ENCODE measurements at regions not wholly inside any gene's neighbourhood (a gene's known extent, or its start where the extent isn't known, plus 50 kb on each side); places are given as distances from the start of the nearest gene placed in this dataset.

DNA sequence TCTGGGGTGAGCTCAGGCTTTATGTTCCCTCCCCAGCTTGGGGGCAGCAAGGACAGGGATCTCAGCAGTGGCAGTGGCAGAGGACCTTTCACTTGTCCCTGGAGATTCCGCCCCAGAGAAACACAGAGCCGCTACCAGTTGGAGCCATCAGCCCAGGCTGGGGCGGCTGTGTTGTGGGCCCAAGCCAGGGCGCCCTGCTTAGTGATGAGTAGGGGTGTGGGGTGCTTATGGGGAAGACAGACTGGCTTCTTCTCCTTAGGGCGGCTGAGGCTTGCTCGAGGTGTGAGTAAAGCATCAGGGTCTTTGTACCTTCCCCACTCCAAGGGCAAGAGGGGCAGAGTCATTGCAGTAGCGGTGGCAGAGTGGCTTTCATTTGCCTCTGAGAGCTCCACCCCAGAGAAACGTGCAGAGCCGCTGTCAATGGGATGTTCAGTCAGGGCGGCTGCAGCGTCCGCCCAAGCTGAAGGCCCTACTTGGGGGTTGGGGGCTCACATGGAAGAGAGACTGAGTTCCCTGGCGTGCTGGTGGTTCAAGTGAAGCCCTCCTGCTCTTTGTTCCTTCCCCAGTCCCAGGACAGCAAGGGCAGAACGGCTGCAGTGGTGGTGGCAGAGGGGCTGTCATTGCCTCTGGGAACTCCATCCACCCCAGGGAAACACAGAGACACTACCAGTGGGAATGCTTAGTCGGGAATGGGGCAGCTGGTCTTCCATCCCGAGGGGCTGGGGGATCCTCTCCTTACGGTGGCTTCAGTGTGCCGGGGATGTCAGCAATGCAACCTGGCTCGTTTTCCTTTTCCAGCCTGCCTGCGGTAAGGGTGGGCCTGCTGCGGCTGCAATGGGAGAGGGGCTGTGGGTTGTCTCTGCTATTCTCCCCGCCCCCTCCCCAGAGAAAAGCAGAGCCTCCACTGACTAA, 2142.5 kb upstream of the TENM3 start:
- DNase-seq = no peak

- DNase-seq = no peak
Measured at GRCh38 chr4:180101348-180102083, 2141.7 kb upstream of the TENM3 start.

GRCh38 chr4:180103794-180104193, 2139.4 kb upstream of the TENM3 start:
- DNase-seq = no peak

DNA sequence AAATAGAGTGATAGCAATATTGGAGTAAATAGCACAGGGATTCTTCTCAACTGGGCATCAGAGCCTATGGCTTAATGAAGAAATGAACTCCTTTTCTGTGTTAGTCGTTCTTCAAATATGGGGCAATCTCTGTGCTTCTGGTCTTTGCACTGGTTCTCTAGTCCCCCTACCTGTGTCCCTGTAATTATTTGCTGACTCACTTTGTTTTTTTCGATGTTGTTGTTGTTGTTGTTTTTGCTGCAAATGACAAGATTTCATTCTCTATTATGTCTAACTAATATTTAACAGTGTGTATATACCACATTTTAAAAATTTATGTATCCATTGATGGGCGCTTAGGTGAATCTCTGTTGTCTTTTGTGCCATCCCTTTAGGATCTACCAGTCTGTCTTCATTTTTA, 2137.8 kb upstream of the TENM3 start:
- no peak for DNase-seq

DNA sequence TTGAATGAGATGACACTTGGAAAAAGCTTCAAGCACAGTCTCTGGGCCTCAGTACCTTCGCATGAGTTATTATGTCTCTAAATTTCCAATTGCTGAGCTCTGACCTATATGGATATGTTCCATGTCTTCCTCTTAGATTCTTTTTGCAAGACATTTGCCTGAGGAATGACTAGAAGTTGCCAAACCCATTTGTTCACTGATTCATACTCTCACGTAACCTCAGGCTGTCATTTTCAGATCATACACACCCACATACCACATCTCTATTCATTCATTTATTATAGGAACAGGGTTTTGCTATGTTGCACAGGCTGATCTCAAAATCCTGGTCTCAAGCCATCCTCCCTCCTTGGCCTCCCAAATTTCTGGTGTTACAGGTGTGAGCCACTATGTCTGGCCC, 2137.1 kb upstream of the TENM3 start:
- DNase-seq = no peak

- no peak for DNase-seq
Measured at GRCh38 chr4:180106997-180107396, 2136.2 kb upstream of the TENM3 start.

GRCh38 chr4:180116840-180117239, 2126.4 kb upstream of the TENM3 start:
- no peak for DNase-seq

- DNase-seq = no peak
Measured at GRCh38 chr4:180120068-180120467, 2123.1 kb upstream of the TENM3 start.

DNA sequence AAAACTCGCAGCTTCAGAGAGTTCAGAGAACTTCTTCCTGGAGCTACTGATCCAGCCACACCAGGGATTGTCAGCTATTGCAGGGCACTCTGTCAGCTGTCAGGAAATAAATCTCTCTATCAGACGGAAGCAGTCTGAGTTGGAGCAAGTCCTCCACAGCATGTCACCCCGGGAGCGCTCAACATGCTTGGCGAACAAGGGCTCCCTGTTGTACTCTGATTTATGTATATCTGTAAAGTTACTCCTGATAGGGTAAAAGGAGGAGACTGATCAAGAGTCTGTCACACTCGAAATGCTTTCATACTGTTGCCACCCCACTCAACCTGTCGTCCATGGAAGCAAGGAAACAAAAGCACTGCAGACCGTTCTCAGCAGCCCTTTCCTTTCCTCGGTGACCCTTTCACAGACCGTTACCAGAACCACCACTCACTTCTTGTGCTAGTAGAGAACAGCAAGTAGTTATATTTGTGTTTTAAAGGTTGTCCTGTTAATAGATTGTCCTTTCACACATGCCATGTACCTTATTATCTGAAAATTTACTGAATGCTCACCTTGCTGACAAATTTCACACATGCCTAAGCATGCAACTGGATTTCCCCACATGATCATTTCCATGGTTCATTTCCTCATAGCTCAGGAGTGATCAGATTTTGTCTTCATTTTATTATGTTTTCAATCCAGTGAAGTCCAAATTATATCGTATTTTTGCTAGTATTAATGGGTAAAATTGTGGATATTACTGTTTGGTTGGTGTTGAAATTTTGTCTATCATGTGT, 2108.9 kb upstream of the TENM3 start:
- no peak for DNase-seq

DNA sequence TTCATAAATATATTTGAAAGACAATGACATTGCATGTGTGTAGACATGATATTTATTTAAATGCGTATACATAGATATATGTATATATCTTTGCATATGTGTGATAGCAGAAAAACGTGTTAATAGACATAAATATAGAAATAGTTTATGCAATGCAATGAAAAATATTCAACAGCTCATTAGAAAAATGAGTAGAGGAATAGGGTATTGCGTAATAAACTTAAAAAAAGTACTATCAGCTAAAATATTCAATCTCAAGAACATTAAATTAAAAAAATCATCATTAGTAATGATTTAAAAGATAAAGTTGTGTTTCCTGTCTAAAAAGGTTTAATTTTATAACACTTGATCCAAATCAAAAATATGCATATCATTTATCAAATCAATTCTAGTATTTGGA, 2101.5 kb upstream of the TENM3 start:
- no peak for DNase-seq

- no peak for DNase-seq
Measured at GRCh38 chr4:180148737-180149136, 2094.5 kb upstream of the TENM3 start.

GRCh38 chr4:180150818-180151217, 2092.4 kb upstream of the TENM3 start:
- DNase-seq = no peak

DNA sequence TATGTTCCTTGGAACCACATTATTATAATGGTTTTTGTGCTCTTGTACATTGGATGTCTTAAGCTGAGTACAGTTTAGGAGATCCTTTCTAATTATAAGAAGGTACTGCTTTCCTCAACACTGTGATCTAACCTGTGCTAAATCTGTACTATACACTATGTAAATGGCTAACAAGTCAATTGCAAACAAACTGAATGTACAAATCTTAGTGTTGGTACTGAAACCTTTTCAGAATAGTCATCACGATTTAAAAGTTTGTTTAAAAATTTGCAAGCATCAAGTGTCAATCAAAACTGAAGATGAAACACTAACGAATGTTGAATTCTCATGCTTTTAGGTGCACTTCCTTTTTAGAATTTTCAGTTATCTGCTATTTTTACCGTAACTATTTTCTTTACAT, 2090.4 kb upstream of the TENM3 start:
- DNase-seq = no peak

DNA sequence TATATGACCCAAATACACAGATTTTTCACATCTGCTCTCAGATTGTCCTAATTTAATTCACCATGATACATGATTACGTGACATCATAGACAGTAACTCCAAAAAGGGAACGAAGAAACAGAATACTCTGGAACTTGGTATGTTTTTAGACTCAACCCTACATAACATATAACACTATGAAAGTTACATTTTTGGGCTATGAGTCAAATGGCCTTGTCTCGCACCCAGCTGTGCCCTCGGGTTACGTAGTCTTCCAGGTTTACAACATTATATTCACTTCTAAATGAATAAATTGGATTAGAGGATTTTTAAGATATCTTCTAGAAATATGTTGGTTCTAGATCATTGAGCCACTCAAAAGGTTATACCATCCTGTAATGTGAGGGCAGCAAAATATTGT, 2089.6 kb upstream of the TENM3 start:
- no peak for DNase-seq

- DNase-seq = no peak
Measured at GRCh38 chr4:180156684-180157083, 2086.5 kb upstream of the TENM3 start.

DNA sequence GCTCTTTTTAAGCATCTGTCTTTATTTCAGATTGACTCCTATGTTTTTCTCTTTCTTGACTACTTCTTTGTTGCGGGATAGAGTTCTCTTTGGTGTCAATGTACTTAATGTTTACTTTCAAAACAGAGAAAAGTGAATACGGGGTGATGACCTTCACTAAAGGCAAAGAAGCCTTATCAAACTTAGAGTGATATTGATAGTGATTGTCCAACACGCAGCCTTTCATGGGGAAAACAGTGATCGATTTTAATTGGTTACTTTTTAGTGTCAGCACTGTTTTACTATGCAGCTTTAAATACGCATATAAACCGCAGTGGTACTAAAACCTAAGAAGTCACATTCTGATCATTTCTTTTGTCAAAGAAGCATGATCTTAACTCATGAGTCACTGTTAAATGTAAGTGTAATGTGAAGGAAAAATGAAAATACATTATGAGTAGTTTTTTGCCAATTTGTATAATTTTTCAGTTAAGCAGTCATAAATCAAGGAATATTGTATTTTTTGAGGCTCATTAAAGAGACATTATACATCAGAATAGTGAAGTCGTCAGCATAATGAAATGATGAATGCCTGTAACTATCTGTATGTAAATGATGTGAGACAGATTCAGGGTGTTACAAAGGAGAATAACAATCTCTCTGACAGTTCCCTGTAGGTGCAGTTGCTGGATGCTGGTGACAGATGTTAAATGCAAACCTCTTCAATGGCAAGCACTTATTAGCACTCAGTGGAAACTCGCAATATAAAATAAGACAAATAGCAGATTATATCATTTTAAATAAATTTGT, 2082.8 kb upstream of the TENM3 start:
- no peak for DNase-seq

DNA sequence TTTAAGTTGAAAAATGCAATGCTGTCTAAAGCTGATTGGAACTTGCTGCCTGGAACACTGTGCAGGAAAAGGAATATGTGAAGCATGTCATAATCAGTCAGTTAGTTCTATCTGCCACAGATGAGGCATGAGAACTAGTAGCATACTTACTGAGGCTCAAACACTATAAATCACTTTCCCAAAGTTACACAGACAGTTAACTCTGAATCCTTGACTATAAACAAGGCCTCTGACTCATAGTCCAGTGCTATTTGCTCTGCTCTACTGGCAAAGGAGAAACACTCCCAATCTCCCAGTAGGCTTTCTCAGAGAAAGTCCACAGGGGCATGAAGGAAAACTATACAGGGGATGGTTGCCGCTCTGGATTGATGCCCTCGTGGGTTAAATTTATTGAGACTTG, 2078.4 kb upstream of the TENM3 start:
- no peak for DNase-seq

DNA sequence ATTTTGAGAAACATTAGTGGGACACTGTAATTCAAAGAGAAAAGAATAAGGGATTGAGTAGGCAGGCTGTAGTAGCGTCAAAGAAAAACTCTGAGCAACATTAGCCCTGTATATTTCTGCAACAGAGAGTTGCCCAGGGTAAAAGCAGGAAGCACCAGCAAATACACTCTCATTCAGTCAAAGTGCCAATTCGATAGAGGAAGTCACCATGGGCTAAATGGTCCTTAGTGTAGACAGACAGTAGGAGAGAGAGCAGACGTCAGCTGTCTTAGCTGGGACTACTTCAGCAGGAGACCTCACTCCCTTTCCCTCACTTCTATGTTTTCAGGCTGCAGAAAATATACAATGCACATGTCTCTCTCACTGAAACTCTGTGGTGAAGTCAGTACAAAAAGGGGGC, 2073.8 kb upstream of the TENM3 start:
- no peak for DNase-seq

GRCh38 chr4:180169966-180170365, 2073.2 kb upstream of the TENM3 start:
- no peak for DNase-seq

DNA sequence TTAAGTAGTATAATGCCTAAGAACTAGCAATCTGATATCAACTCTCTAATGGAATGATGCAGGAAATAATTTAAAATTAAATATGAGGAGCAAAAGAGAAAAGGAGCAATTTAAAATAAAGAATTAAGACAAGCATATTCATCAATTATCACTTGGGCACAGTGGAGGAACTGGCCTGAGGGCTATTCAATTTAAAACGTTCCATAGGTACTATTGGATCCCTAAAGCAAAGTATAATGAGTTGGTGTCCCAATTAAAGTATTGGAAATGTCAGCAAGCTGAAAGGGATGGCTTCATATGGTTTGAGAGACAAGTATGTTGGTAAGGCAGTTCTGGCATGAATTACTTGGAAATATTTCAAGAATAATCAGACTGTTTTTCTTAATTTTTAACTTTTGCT, 2064.1 kb upstream of the TENM3 start:
- DNase-seq = no peak

DNA sequence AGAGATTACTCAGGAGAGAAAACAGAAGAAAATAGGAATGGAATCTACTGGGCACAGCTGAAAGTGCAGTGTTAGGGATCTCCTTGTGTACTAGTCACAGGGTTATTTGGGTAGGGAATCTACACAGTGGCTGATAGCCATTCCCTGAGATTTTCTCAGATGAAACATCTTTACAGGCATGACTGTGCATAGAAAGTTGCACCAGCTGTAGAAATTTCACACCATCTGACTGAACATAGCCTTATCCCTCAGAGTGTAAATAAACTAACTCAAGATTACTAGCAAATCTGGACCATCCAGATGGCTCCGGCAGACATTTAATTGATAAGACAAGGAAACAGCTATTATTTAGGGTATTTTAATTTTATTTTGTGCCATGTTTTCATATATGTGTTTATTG, 2053.5 kb upstream of the TENM3 start:
- DNase-seq = no peak

- DNase-seq = no peak
Measured at GRCh38 chr4:180190382-180190781, 2052.8 kb upstream of the TENM3 start.

DNA sequence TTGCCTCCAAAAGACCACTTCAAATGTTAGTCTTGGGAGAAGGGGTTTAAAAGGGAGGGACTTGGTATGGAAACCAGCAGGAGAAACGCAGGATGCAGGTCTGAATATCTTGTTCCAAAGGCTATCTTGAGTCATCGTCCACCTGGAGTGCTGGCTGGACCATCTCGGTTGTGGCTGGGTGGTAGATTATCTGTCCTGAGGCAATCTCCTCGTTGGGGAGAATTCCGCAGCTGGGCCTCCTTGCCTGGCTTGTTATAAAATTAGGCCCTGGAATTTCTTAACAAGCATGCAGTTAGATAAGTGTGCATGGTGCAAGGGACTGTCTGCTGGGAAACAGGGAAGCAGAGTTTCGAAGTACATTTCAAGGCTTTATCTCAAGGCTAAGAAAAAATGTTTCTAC, 2045.7 kb upstream of the TENM3 start:
- no peak for DNase-seq
